Stimulated activated CD4-positive, alpha-beta T cell treated with anti-CD3 and anti-CD28 coated beads, Interleukin-1b, Interleukin-23, amount 100 ng/mL, for 1 hour (primary cell): ENCODE measurements at regions not wholly inside any gene's neighbourhood (a gene's known extent, or its start where the extent isn't known, plus 50 kb on each side); places are given as distances from the start of the nearest gene placed in this dataset.
"Not testable (repeated sequence)": the region's sequence is repeated elsewhere in the genome, so short reads cannot be mapped to it uniquely, and the experiment has no call there.

Experiments used
- DNase-seq, 2 donors: peaks; one replicate each; pipeline ENCODE4 v3.0.0-alpha.2; 2020; ENCODE audit warnings: low read depth in 2 of 2

DNA sequence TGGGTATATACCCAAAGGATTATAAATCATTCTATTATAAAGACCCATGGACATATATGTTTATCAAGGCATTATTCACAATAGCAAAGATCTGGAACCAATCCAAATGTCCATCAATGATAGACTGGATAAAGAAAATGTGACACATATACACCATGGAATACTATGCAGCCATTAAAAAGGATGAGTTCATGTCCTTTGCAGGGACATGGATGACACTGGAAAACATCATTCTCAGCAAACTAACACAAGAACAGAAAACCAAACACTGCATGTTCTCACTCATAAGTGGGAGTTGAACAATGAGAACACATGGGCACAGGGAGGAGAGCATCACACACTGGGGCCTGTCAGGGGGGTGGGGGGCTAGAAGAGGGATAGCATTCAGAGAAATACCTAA is 136.9 kb upstream of the ST8SIA4 start:
- not testable (repeated sequence) for DNase-seq

DNA sequence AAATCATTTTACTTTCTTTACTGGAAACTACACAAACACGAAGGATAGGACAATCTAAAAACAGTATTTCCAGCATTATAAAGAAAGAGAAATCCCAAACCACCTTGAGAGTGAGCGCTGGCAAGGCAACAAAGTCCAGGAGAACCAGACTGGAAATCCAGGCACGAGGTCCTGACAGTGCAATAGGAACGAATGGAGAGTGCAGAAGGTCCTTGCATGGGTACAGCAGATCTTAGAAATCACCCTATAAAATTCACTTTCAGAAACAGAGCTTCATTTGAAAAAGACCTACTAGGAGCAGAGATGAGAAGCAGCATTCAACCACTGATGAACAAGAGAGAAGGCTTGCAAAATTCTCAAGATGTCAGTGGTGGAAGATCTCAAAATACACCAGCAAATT is 133.7 kb upstream of the ST8SIA4 start:
- no peak for DNase-seq

DNA sequence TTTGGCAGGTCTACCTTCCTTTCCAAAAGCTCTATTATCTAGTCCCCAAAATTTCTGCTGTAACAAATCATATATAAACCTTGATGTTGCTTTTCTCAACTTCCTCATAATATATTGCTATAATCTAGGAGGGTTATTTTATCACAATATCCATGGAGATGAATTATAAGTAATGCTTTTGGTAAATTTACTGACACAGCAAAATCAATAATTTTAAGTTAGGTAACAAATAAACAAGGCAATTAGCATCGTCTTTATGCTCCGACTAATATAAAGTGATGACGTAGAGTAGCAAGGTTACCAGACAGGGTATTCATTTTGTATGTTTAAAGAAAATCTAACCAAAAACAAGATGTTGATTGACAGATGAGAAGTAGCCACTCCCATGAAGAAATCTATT is 132.3 kb upstream of the ST8SIA4 start:
- no peak for DNase-seq

DNA sequence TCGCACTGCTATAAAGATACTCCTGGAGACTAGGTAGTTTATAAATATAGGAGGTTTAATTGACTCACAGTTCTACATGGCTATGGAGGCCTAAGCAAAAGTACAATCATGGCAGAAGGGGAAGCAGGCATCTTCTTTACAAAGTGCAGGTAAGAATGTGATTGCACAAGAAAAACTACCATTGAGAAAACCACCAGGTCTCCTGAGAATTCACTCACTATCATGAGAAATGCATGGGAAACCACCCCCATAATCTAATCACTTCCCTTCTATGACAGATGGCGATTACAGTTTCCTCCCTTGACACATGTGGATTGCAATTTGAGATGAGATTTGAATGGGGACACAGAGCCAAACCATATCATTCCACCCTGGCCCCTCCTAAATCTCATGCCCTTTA is 121.2 kb upstream of the ST8SIA4 start:
- DNase-seq, result no peak

DNA sequence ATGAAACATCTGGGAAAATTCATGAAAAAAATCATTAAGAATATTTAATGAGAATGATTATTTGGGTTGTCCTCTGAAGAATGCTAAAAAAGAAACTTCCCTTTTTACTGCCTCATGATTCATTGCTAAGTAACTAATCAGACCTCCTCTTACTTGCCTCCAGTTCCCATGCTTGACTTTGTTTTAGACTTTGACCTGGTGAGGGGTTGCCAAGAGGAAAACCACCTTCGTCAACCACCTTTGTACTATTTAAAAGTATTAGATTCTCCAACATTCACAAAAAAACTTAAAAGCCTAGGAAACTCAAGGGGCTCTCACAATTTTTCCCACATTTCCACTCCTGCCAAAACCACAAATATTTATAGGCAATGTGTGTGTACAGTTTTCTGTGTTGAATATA is 115.2 kb upstream of the ST8SIA4 start:
- DNase-seq, result no peak

DNA sequence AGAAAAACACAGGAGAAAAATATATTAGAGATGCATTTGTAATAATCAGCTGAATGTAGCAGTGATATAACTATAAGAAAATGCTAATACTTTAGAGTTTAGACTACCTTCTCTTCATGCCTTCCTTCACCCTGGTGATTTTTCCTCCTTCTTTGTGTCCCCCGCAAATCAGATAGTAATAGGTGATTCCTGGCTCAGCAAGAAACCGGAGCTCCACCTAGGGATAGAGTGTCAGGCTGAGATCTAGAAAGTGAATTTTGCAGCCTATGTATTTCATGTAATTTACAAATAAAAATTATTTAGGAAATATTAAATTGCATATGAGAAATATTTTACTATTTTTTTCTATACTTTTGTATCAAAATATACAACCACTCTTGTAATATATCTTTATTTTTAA is 109.8 kb upstream of the ST8SIA4 start:
- DNase-seq, result no peak

DNA sequence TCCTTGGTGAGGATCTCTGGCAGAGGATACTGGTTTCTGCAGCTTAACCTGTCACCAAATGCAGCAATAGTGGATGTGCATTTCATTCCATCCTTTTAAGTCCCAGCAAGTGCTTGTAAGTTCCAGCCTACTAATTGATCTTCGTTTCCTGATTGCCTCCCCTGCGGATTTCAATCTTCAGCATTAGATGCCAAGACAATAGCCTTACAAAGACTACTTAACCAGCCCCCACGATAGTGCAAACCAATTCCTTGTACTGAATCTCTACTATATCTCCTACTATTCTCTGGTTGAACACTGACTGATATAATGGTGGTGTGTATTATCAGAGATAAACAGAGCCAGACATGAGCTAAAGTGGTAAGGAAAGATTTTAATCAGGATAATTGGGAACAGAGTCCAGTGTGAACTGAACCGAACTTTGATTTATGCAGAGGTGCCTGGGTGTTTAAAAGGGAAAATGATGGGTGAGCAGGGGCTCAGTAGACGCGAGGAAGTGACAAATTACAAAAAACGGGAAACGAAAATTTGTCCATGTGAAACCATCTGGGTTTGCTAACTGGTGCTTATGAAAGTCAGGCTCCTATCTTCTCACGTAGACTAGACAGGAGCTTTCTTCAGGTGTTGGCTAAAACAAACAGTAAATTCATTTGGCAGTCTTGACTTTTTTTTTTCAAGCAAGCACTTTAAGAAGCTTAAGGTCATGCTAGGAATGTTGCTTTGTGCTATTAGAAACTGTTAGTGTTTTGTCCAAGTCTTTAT is 106.9 kb upstream of the ST8SIA4 start:
- no peak for DNase-seq

DNA sequence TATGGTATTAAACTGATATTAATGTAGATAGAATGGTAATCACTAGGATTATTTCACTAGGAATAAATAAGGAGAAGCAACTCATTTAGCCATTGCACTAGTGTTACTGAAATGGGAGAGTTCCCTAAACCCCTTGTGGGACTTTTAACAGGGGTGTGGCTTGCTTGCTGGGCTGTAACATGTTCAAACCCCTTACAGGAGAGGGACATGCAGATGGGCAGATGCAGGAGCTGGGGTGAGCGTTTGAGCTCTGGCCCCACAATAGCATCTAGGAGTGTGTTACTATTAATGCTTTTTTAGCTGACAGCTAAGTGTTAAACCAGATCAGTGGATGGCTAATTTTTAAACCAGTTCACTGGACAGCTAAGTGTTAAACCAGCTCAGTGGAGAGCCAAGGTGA is 89.3 kb upstream of the ST8SIA4 start:
- no peak for DNase-seq

DNA sequence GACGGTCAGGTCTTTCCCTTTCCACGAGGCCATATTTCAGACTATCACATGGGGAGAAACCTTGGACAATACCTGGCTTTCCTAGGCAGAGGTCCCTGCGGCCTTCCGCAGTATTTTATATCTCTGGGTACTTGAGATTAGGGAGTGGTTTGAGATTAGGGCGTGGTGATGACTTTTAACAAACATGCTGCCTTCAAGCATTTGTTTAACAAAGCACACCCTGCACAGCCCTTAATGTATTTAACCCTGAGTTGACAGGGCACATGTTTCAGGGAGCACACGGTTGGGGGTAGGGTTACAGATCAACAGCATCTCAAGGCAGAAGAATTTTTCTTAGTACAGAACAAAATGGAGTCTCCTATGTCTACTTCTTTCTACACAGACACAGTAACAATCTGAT is 80.5 kb upstream of the ST8SIA4 start:
- not testable (repeated sequence) for DNase-seq

DNA sequence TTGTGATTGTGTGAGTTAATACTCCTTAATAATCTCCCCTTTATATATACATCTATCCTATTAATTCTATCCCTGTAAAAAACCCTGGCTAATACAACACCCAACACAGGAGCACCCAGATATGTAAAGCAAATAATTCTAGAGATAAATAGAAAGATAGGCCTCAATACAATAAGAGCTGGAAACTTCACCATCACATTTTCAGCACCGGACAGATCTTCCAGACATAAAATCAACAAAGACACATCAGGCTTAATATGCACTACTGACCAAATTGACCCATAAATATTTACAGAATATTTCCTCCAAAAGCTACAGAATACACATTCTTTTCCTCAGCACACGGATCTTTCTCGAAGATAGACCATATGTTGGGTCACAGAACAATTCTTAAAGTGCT is 71.0 kb upstream of the ST8SIA4 start:
- DNase-seq, result no peak

DNA sequence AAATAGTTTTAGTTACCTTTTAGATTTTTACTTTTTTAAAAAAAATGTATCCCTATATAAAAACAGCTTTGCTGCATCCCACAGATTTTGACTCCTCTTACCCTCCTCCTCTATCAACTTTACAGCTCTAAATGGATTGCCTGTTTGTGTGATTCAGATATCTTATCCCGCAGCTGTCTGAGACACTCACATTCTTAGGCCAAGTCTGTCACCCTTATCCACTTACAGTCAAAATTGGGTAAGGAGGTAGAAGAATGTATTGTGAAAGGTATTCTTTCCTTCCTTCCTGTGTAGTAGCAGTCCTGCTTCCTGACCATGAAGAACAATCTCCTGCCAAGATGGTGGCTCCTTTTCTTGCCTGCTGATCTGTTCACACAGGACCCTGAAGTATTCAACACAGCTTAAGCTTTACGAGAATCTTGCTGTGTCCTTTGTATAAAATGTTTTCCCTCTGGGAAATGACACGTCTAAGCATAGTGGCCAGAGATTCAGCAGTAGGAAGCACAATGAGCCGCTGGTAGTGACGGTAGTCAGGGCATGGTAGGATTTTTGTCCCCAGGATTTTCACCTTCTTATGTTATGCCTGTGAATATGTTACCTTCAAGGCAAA is 67.7 kb upstream of the ST8SIA4 start:
- no peak for DNase-seq

DNA sequence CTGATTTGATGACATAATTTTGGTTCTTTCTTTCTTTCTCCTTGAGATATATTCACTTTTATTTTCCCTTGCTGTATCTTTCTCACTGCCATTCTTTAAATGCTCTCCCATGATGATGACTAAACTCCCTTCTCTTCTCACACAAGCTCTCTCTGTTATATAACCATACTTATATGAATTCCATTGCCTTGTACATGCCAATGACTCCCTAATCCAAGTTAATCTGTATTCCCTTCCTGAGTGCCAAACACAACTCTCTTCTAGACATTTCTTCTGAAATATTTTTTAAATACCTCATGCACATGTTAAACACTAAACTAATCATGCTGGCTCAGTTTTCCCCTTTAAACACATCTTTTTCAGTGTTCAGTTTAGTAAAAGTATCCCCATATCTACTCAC is 62.2 kb upstream of the ST8SIA4 start:
- DNase-seq, result no peak
